ENCODE measurements at regions not wholly inside any gene's neighbourhood (a gene's known extent, or its start where the extent isn't known, plus 50 kb on each side); places are given as distances from the start of the nearest gene placed in this dataset.
"Not testable (repeated sequence)": the region's sequence is repeated elsewhere in the genome, so short reads cannot be mapped to it uniquely, and the experiment has no call there.

- DNase-seq: no peak
Measured at GRCh38 chr3:94734206-94734605, 671.3 kb downstream of the NSUN3 start.

- DNase-seq: no peak
Measured at GRCh38 chr3:94735354-94735753, 672.5 kb downstream of the NSUN3 start.

- DNase-seq: no peak
Measured at GRCh38 chr3:94737116-94737515, 674.3 kb downstream of the NSUN3 start.

- DNase-seq: no peak
Measured at GRCh38 chr3:94739420-94739819, 676.6 kb downstream of the NSUN3 start.

- no peak for DNase-seq
Measured at GRCh38 chr3:94758751-94759150, 695.9 kb downstream of the NSUN3 start.

- DNase-seq: no peak
Measured at GRCh38 chr3:94772402-94772801, 709.5 kb downstream of the NSUN3 start.

GRCh38 chr3:94775746-94776145 is 712.9 kb downstream of the NSUN3 start:
- DNase-seq: no peak

- no peak for DNase-seq
Measured at GRCh38 chr3:94776401-94776915, 713.6 kb downstream of the NSUN3 start.

- DNase-seq: no peak
Measured at GRCh38 chr3:94778289-94778688, 715.4 kb downstream of the NSUN3 start.

GRCh38 chr3:94778814-94779494 is 716.1 kb downstream of the NSUN3 start:
- no peak for DNase-seq

- DNase-seq: no peak
Measured at GRCh38 chr3:94779699-94780098, 716.8 kb downstream of the NSUN3 start.

- DNase-seq: no peak
Measured at GRCh38 chr3:94784274-94784673, 721.4 kb downstream of the NSUN3 start.

GRCh38 chr3:94787066-94787465 is 724.2 kb downstream of the NSUN3 start:
- no peak for DNase-seq

GRCh38 chr3:94787734-94788270 is 724.9 kb downstream of the NSUN3 start:
- peak; percentile 13 for DNase-seq

- DNase-seq: no peak
Measured at GRCh38 chr3:94794563-94794962, 731.7 kb downstream of the NSUN3 start.

GRCh38 chr3:94799420-94800060 is 736.7 kb downstream of the NSUN3 start:
- DNase-seq: no peak

- no peak for DNase-seq
Measured at GRCh38 chr3:94811836-94812235, 749.0 kb downstream of the NSUN3 start.

GRCh38 chr3:94821241-94821640 is 758.4 kb downstream of the NSUN3 start:
- no peak for DNase-seq

GRCh38 chr3:94822298-94822697 is 759.4 kb downstream of the NSUN3 start:
- DNase-seq: no peak

GRCh38 chr3:94846251-94846650 is 783.4 kb downstream of the NSUN3 start:
- DNase-seq: not testable (repeated sequence)

GRCh38 chr3:94862703-94863102 is 799.8 kb downstream of the NSUN3 start:
- DNase-seq: peak; percentile 36

GRCh38 chr3:94869059-94869547 is 806.2 kb downstream of the NSUN3 start:
- DNase-seq: no peak

- DNase-seq: no peak
Measured at GRCh38 chr3:94873751-94874150, 810.9 kb downstream of the NSUN3 start.

GRCh38 chr3:94875149-94875548 is 812.3 kb downstream of the NSUN3 start:
- no peak for DNase-seq
